Ishikawa (cell line): ENCODE measurements at regions not wholly inside any gene's neighbourhood (a gene's known extent, or its start where the extent isn't known, plus 50 kb on each side); places are given as distances from the start of the nearest gene placed in this dataset.

Experiments used
- CEBPB ChIP-seq: IDR thresholded peaks from 2 replicates; pipeline ENCODE4 v1.6.1; 2012
- CREB1 ChIP-seq: IDR thresholded peaks from 2 replicates; pipeline ENCODE4 v1.6.1; 2012; ENCODE audit warnings: low read depth
- EGR1 ChIP-seq: IDR thresholded peaks from 2 replicates; pipeline ENCODE4 v1.6.1; 2012
- EP300 ChIP-seq: IDR thresholded peaks from 2 replicates; pipeline ENCODE4 v1.6.1; 2012; ENCODE audit warnings: borderline replicate concordance
- FOXM1 ChIP-seq: IDR thresholded peaks from 2 replicates; pipeline ENCODE4 v1.6.1; 2012; ENCODE audit warnings: low read depth, borderline replicate concordance
- MAX ChIP-seq: IDR thresholded peaks from 2 replicates; pipeline ENCODE4 v1.6.1; 2012
- NFIC ChIP-seq: IDR thresholded peaks from 2 replicates; pipeline ENCODE4 v1.6.1; 2012
- RAD21 ChIP-seq: IDR thresholded peaks from 2 replicates; pipeline ENCODE4 v1.6.1; 2012; ENCODE audit warnings: low read depth
- REST ChIP-seq: IDR thresholded peaks from 2 replicates; pipeline ENCODE4 v1.6.1; 2012; ENCODE audit warnings: low read depth, mild to moderate bottlenecking
- TAF1 ChIP-seq: IDR thresholded peaks from 2 replicates; pipeline ENCODE4 v1.6.1; 2012; ENCODE audit warnings: low read depth, mild to moderate bottlenecking
- TCF12 ChIP-seq: IDR thresholded peaks from 2 replicates; pipeline ENCODE4 v1.6.1; 2012; ENCODE audit warnings: low read depth
- TEAD4 ChIP-seq: IDR thresholded peaks from 2 replicates; pipeline ENCODE4 v1.6.1; 2012
- USF1 ChIP-seq: IDR thresholded peaks from 2 replicates; pipeline ENCODE4 v1.6.1; 2012
- YY1 ChIP-seq: IDR thresholded peaks from 2 replicates; pipeline ENCODE4 v1.6.1; 2012; ENCODE audit warnings: low read depth
- ZBTB7A ChIP-seq: IDR thresholded peaks from 2 replicates; pipeline ENCODE4 v1.6.1; 2012; ENCODE audit warnings: low read depth

GRCh38 chrX:117843749-117844148, 272.9 kb downstream of the KLHL13 start:
- no peak for TF ChIP-seq TAF1

- TF ChIP-seq EGR1 (no peak), TAF1 (no peak), FOXM1 (no peak), TCF12 (no peak), CEBPB (no peak), TEAD4 (no peak), EP300 (no peak), REST (no peak), CREB1 (no peak), ZBTB7A (no peak), MAX (no peak), RAD21 (no peak), USF1 (no peak), YY1 (no peak), NFIC (no peak)
Measured at GRCh38 chrX:117840645-117841044, 276.0 kb downstream of the KLHL13 start.

GRCh38 chrX:117839544-117839943, 277.1 kb downstream of the KLHL13 start:
- 0 out of 2 replicates have a peak, but pooled peaks have one; percentile 16 for TF ChIP-seq USF1
- no peak for TF ChIP-seq MAX

- TF ChIP-seq TEAD4, result no peak
- TF ChIP-seq TAF1, result no peak
- no peak for TF ChIP-seq YY1
- no peak for TF ChIP-seq USF1
- no peak for TF ChIP-seq TCF12
- TF ChIP-seq NFIC, result no peak
- TF ChIP-seq FOXM1, result no peak
- no peak for TF ChIP-seq MAX
- no peak for TF ChIP-seq EGR1
- no peak for TF ChIP-seq EP300
- TF ChIP-seq CEBPB, result no peak
- TF ChIP-seq REST, result no peak
- TF ChIP-seq RAD21, result no peak
- no peak for TF ChIP-seq CREB1
- TF ChIP-seq ZBTB7A, result no peak
Measured at GRCh38 chrX:117838581-117839331, 277.9 kb downstream of the KLHL13 start.

- TF ChIP-seq ZBTB7A, result no peak
- no peak for TF ChIP-seq TAF1
- no peak for TF ChIP-seq TEAD4
- TF ChIP-seq CEBPB, result no peak
- no peak for TF ChIP-seq MAX
- TF ChIP-seq YY1, result no peak
- TF ChIP-seq FOXM1, result no peak
- no peak for TF ChIP-seq EGR1
- no peak for TF ChIP-seq REST
- no peak for TF ChIP-seq USF1
- no peak for TF ChIP-seq EP300
- no peak for TF ChIP-seq CREB1
- no peak for TF ChIP-seq RAD21
- no peak for TF ChIP-seq NFIC
- TF ChIP-seq TCF12, result no peak
Measured at GRCh38 chrX:117835034-117835433, 281.6 kb downstream of the KLHL13 start.
